Stimulated activated CD4-positive, alpha-beta T cell treated with anti-CD3 and anti-CD28 coated beads, Interleukin-12 subunit alpha, Interleukin-12 subunit beta, amount 100 ng/mL, for 48 hours (primary cell): ENCODE measurements at regions not wholly inside any gene's neighbourhood (a gene's known extent, or its start where the extent isn't known, plus 50 kb on each side); places are given as distances from the start of the nearest gene placed in this dataset.
"Not testable (repeated sequence)": the region's sequence is repeated elsewhere in the genome, so short reads cannot be mapped to it uniquely, and the experiment has no call there.

Experiments
- DNase-seq, 3 donors: peaks; one replicate each; pipeline ENCODE4 v3.0.0-alpha.2; 2020; ENCODE audit warnings: low read depth in 2 of 3, low spot score in 1 of 3

DNA sequence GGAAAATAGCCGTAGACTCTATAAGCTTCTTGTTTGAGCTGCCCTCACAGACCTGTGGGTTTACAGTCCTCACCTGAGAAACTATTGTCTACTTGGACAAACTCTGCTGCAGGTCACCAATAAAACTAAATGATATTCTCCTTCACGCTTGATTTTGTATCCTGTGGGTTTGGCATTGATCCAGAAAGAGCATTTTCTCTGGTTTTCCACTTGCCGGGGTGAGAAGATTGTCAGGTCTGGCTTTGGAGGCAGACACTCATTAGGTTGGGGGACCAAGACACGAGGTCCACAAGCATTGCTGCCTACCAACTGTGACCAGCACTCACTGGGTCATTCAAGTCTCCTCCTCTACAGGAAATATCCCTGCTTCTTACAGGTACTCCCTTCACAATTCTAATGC, 68.5 kb downstream of the CDC14C start:
- no peak for DNase-seq

GRCh38 chr7:49001610-49002033, 77.3 kb downstream of the CDC14C start:
- DNase-seq = peak in 2 of 3 donors; percentile 0 to 3

DNA sequence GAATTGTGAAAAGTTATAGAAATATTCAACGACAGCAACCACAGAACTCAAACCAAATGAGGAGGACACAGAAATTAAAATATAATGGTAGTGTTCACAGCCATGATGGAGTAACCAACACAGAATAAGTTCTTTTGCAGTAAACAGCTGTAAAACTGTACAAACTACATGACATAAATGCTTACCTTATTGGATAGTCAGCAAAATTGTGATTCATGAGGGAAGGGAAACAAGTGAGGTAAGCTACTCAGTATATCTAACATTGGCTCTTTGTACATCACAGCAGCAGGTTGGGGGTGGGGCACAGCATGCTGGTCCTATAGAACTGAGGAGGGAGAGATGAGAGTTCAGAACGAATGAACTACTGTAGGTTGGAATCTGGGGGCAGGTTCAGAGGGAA, 86.4 kb downstream of the CDC14C start:
- no peak for DNase-seq

DNA sequence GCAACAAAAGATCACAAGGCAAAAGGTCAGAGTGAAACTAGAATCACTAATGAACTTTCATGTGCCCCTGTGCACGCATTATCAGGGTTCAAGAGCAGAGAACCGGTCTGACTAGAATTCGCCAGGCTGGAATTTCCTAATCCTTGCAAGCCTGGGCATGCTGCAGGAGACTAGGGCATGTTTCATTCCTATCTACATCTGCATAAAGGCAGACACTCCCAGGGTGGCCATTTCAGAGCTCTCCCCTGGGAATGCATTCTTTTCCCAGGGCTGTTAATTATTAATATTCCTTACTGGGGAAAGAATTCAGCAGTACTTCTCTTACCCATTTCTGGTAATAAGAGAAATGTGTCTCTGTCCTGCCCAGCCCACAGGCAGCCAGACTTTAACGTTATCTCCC, 90.5 kb downstream of the CDC14C start:
- no peak for DNase-seq

DNA sequence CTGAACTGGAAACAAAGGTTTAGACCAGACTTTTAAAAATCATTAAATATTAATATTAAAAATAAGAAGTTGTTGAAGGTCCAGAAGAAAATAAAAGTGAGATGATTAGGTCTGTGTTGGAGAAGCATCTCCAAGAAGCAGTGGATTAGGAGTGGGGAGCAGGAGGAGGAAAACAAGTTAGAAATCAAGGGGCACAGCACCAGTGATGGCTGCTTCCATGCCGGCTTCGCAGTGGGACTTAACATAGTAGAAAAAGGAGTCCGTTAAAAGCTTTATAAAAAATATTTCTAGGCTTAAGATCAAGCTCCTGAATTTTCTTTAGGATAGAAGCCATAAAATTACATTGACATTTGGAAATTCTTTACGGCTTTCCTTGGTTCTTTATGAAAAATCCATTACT, 95.8 kb downstream of the CDC14C start:
- no peak for DNase-seq

DNA sequence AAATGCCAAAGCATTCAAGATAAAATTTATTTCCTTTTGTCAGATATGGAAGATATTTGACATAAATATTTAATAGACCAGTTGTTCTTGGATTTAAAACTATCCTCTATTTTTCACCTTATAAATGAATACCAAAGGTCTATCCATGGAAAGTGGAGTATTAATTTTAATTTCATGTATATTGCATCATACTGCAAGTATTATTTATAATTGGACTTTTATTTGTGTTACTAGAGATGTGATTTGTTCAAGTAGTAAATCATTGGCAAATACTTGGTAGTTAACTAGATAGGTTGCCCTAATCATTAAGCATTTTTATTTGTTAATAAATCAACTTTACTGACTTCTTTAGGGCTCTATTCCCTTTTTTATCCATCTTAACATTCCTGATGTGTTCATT, 98.1 kb downstream of the CDC14C start:
- no peak for DNase-seq

DNA sequence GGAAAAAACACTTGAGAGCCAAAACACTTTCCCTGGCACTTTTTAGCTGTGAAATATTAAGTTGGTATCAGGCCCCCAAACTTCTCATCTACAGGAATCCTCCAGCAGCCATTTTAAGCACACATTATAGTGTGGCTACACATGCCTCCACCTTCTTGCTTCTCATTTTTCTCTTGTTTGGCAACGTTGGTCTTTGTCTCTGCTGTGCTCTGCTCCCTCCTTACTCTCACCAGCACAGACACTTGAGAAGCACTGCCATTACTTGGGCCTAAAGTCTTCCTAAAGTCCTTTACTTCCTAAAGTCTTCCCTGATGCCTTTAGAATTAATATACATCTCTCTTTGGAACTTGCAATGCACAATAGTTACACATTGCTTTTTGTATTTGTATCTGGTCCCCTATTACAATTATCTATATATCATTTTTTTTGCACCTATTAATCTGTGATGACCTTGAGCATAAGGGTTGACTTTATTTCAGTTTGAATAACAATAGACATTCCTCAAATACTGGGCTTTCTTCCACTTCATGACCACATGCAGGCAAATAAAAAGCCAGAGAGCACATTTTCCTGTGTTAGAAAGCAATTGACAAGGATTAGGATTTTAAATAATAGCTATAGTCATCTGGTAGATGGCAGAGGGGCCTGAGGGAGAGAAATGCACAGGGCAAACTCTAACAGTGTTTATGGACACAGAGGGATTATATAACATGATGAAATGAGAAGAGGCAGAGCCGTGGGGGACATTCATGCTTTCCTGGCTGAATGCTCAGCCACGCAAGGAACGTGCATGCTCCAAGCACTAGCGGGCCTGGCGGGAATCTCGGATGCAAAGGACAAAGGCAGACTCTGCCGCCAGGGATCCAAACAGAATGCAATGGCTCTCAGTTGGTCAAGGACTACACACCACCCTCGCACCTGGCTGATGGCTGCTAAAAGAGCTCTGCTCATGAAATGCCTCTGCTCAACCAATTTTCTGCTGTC, 99.3 kb downstream of the CDC14C start:
- no peak for DNase-seq

DNA sequence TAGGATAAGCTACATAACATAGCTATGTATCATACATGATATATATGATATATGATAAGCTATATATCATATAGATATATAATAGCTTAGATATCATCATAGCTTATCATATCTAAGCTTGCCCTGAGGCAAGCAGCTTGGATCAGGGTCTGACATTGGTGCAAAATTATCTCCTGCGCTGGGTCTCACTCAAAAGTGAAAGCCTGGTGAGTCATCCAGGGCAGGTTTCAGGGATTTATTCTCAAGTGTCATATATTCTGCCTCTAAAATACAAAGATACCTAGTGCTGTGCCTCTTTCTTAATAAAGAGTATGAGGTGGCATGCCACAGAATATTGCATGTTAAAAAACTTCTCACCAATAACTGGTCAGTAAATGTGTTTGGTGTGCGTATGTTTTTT, 105.9 kb downstream of the CDC14C start:
- DNase-seq = no peak

DNA sequence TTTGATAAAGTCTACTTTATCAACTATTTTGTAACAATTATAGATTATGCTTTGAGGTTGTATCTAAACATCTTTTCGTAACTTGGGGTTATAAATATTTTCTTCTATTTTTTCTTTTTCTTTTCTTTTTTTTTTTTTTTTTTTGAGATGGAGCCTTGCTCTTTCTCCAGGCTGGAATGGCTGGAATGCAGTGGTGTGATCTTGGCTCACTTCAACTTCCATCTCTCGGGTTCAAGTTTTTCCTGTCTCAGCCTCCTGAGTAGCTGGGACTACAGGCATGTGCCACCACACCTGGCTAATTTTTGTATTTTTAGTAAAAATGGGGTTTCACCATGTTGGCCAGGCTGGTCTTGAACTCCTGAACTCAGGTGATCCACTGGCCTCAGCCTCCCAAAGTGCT, 108.8 kb downstream of the CDC14C start:
- not testable (repeated sequence) for DNase-seq

GRCh38 chr7:49037346-49038210, 113.2 kb downstream of the CDC14C start:
- DNase-seq = no peak

DNA sequence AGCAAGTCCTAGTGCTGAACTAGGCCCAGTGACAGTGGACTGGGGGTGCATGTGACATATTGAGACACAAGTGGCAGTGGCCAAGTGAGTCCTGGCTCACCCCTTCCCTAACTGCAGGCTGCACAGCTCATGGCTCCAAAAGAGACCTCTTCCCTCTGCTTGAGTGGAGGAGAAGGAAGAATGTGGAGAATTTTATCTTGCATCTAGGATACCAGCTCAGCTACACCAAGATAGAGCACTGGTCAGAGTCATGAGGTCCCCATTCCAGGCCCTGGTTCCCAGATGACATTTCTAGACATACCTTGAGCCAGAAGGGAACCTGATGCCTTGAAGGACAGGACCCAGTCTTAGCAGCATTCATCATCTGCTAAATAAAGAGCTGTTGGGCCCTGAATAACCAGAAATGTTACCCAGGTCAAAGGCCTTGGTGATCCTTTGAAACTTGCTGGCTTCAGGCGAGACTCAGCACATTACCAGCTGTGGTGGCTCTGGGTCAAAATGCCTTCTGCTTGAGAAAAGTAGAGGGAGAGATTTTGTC, 114.5 kb downstream of the CDC14C start:
- DNase-seq = no peak

DNA sequence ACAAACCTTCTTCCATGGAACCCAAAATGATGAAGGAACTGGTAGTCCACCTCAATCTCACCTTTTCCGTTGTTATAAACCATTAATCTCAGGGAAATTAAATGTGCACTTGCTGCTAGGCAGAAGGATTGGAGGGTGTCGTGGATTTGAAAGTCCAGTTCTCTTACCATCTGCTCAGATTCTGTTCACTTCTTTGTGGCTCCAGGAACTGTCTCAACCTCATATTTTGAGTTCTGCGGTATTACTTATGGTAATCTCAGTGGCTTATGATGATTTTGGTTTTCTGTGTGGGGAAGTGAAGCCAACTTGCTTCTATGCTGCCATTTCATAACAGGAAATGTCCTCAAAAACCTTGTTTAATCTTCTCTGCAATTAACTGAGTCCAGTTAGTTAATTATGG, 136.4 kb downstream of the CDC14C start:
- DNase-seq = no peak

DNA sequence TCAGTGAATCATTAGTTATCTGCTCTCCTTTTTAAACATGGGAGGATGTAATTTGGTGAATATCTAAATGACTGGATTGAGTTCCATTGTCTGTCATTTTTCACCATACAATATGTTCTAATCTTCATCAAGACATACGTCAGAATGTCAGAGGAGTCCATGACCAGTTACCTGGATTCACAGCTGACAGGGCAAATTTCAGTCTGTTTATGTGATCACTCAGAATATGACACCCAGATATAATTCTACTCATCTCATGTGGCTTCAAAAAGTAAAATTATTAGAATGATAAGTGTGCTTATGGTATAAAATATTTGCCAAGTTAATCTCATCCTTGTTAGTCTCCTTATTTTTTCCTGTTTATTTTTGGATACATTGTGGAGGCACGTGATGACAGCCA, 150.2 kb downstream of the CDC14C start:
- DNase-seq = no peak

- no peak for DNase-seq
These were observed 156.6 kb downstream of the CDC14C start for GRCh38 chr7:49080896-49081475.

DNA sequence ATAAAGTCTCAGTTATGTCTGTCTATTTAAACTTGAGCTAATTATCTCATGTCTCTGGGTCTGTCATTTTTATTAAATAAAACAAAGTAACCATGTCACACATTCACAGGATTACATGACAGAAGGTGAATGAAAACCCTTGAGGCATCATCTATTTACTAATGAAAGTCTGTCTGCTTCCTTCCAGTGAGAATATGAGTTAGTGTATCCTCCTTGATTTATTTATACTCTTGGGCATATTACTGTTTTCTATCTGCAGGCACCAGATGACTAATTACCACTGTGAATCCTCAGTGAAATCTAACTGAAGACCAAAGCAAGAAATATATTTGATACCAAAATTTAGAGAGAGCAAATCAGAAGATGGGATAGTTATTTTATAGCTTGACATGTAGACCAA, 163.7 kb downstream of the CDC14C start:
- DNase-seq = no peak

GRCh38 chr7:49089717-49090116, 165.4 kb downstream of the CDC14C start:
- DNase-seq = no peak

GRCh38 chr7:49091089-49091488, 166.7 kb downstream of the CDC14C start:
- no peak for DNase-seq

DNA sequence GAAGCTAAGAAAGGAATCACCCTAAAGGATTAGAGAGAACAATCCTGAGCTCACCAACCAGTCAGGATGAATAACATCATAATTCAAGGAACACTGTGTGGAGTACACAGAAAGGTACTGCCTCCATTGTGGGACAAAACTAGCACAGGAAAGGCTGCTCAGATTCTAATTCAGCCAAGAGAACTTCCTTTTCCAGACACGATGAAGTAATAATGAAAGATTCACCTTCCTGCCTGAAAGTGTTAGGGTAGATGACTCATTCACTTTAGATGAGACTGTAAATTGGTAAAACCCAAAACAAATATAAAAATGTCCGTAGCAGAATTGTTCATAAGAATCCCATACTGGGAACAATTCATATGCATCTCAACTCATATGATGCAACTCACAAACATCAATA, 167.2 kb downstream of the CDC14C start:
- DNase-seq = no peak

- no peak for DNase-seq
These were observed 168.9 kb downstream of the CDC14C start for GRCh38 chr7:49093218-49093617.

DNA sequence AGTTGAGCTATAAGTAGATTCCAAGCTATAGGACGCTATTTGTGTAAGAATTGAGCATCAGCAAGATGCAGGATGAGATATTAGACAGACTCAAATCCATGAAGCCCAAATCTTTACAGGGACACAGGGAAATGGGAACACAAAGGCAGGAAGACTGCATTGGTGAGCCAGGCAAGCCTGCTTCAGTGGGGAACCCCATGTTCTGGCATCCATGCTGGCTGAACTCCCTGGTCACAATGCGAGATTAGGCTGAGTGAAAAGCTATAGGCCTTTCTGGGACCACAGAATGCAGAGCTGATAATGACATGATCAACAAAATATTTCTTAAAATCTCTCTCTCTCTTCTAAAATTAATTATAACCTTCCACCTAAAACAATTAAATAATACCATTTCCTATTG, 170.5 kb downstream of the CDC14C start:
- no peak for DNase-seq

DNA sequence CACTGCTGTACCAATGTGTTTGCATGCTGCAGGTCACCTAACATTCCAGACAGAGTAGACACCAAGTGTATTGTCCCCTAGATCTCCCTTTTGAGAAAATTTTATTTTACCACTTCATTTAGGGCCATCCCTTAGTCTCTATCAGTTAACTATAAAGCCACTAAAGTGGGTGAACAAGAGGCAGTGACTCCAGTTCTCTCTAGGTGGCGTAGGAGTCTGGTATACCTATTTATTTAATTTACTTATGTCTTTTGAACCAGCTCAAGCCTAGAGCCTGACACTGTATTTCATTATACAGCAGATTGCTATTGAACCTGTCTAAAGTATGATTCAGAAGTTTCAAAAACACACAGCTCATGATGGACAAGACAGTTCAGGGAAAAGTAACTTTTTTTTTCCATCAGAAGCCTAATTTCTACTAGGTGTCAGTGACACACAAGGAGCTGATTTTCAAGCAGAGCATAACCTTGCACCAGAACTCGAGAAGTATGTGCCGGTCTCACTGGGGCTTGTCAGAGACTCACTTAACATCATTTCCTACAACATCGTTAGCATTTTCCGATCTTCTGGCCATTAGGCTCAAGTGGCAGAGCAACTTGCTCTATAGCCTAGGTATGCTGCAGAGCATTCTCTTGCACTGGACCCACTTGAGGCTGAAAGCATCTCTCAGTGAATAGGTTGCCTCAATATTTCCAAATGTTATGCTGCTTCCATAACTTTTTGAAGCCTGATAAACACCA, 175.4 kb downstream of the CDC14C start:
- no peak for DNase-seq
